Osteocyte (in vitro differentiated cells): ENCODE measurements at regions not wholly inside any gene's neighbourhood (a gene's known extent, or its start where the extent isn't known, plus 50 kb on each side); places are given as distances from the start of the nearest gene placed in this dataset.

Experiments
- DNase-seq: peaks from one replicate; pipeline ENCODE4 v3.0.0; 2021; ENCODE audit warnings: mixed read lengths; ENCODE audit not compliant: unreplicated experiment; ENCODE audit errors: extremely low spot score
- H3K27ac Mint-ChIP-seq: one replicate; pipeline ENCODE4 v1.8.0; 2021; ENCODE audit warnings: mild to moderate bottlenecking, mixed read lengths; ENCODE audit not compliant: unreplicated experiment
- H3K27me3 Mint-ChIP-seq: one replicate; pipeline ENCODE4 v1.8.0; 2021; ENCODE audit warnings: mixed read lengths; ENCODE audit not compliant: unreplicated experiment
- H3K36me3 Mint-ChIP-seq: one replicate; pipeline ENCODE4 v1.8.0; 2021; ENCODE audit warnings: mixed read lengths; ENCODE audit not compliant: unreplicated experiment
- H3K4me1 Mint-ChIP-seq: one replicate; pipeline ENCODE4 v1.8.0; 2021; ENCODE audit warnings: mixed read lengths; ENCODE audit not compliant: unreplicated experiment
- H3K4me3 Mint-ChIP-seq: one replicate; pipeline ENCODE4 v1.8.0; 2021; ENCODE audit warnings: mild to moderate bottlenecking, moderate library complexity, mixed read lengths; ENCODE audit not compliant: unreplicated experiment
- H3K9me3 Mint-ChIP-seq: one replicate; pipeline ENCODE4 v1.8.0; 2021; ENCODE audit warnings: mixed read lengths; ENCODE audit not compliant: unreplicated experiment
- CTCF ChIP-seq: fragments of 200-600 bp; sonication (generic); IDR thresholded peaks from 2 replicates; pipeline ENCODE4 v1.5.0; 2021; ENCODE audit warnings: antibody characterized with exemption, mild to moderate bottlenecking, moderate library complexity

GRCh38 chr1:5245348-5245747 is 590.9 kb downstream of the AJAP1 start:
- no peak for TF ChIP-seq CTCF
- Mint-ChIP-seq H3K27me3 (no peaks in the 10 kb centered on the region), H3K9me3 (peaks cover 45% of the 10 kb centered on the region), H3K4me3 (no peak overlapping the region), H3K27ac (no peak overlapping the region), H3K4me1 (no peaks in the 10 kb centered on the region), H3K36me3 (peaks cover 3% of the 10 kb centered on the region)
- DNase-seq, result peak; percentile 56

GRCh38 chr1:5244631-5245285 is 590.3 kb downstream of the AJAP1 start:
- Mint-ChIP-seq H3K36me3 (peaks cover 3% of the 10 kb centered on the region), H3K9me3 (peaks cover 46% of the 10 kb centered on the region), H3K27ac (no peak overlapping the region), H3K4me1 (no peaks in the 10 kb centered on the region), H3K27me3 (no peaks in the 10 kb centered on the region), H3K4me3 (no peak overlapping the region)
- peak; percentile 71 for DNase-seq
- TF ChIP-seq CTCF, result no peak

DNA sequence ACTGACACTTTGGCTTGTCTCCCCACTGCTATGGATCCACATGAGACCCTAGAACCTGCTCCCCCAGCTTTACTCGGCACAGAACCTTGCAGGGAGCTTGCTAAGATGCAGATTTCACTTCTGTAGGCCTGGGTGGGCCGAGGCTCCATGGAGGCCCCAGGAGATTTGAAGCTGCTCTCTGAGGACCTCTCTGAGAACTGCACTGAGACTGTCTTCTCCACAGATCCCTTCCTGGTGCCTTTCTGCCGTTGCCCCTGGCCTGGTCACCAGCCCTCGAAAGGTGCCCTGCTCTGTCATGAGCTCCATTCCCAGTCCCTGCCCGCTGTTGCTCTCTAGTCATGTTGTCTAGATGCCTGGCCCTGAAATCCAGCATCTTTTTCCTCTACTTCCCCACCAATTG is 588.4 kb downstream of the AJAP1 start:
- H3K36me3 Mint-ChIP-seq, result peaks cover 3% of the 10 kb centered on the region
- no peak overlapping the region for H3K4me3 Mint-ChIP-seq
- no peaks in the 10 kb centered on the region for H3K4me1 Mint-ChIP-seq
- DNase-seq, result peak; percentile 76
- no peaks in the 10 kb centered on the region for H3K27me3 Mint-ChIP-seq
- H3K27ac Mint-ChIP-seq, result no peak overlapping the region
- peaks cover 52% of the 10 kb centered on the region for H3K9me3 Mint-ChIP-seq
- TF ChIP-seq CTCF, result no peak

DNA sequence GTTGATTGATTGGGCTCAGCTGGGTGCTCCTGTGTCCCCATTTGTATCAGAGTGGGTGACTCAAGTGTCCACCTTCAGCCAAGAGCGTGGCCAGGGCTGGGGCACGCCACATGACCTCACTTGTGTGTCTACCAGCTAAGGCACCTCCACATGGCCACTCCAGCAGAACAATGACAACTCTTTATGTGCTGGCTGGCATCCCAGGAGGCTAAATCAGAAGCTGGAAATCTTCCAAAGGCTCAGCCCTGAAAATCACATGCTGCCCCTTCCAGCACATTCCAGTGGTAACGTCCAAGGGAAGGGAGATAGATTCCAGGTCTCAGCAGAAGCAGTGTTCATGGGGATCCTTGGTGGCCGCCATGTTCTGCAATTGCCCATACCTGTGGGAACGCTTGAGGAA is 585.5 kb downstream of the AJAP1 start:
- peaks cover 3% of the 10 kb centered on the region for H3K36me3 Mint-ChIP-seq
- no peaks in the 10 kb centered on the region for H3K27me3 Mint-ChIP-seq
- H3K4me3 Mint-ChIP-seq, result no peak overlapping the region
- DNase-seq, result no peak
- TF ChIP-seq CTCF, result no peak
- no peak overlapping the region for H3K27ac Mint-ChIP-seq
- H3K4me1 Mint-ChIP-seq, result no peaks in the 10 kb centered on the region
- H3K9me3 Mint-ChIP-seq, result peaks cover 51% of the 10 kb centered on the region

DNA sequence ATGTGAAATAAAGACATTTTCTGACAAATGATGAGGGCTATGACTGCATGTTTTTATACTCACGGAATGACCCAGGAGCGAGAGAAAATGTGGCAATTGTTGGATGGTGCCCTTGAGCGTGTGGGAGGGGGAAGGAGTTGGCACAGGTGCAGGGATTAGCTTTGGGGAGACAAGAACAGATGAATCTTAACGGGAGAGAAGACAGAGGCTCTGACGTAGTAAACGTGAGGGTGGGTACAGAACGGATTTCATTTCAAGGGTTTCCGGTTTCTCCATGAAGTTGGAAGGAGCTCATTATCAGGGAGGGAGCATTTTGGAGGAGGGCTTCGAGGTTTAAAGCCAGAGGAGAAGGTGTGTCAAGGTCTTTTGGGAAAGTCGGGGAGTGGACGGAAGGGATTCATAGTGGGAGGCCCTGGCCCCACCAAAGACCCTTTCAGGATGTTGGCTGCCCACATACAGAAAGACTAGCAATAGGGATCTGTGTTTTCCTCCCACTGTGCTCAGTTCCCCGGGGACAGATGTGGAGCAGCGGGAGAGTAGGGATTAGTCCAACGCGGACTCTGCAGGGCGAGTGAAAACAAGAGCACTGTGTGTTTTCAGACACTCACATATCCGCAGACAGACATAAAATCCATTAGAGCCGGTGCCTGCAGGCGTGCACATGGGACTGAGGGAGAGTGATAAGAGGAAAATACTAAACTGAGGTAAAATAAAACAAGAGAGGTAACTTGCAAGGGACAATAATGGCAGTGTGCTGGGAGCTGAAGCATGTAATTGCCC is 584.1 kb downstream of the AJAP1 start:
- peaks cover 52% of the 10 kb centered on the region for H3K9me3 Mint-ChIP-seq
- no peaks in the 10 kb centered on the region for H3K27me3 Mint-ChIP-seq
- H3K4me1 Mint-ChIP-seq, result no peaks in the 10 kb centered on the region
- H3K4me3 Mint-ChIP-seq, result no peak overlapping the region
- no peak for DNase-seq
- TF ChIP-seq CTCF, result no peak
- H3K36me3 Mint-ChIP-seq, result no peaks in the 10 kb centered on the region
- no peak overlapping the region for H3K27ac Mint-ChIP-seq
